Caki2 (cell line): ENCODE measurements at regions not wholly inside any gene's neighbourhood (a gene's known extent, or its start where the extent isn't known, plus 50 kb on each side); places are given as distances from the start of the nearest gene placed in this dataset.
"Not testable (repeated sequence)": the region's sequence is repeated elsewhere in the genome, so short reads cannot be mapped to it uniquely, and the experiment has no call there.

ENCODE experiments used
- DNase-seq: peaks from one replicate; pipeline ENCODE4 v3.0.0-alpha.2; 2015; ENCODE audit warnings: low read depth
- in situ Hi-C: cut with HindIII; loops from 2 replicates; pipeline ENCODE4 v1.10.0; 2016; ENCODE audit warnings: low sequenced_read_pairs, low pct_unique_long_range_greater_than_20kb, mixed read lengths

DNA sequence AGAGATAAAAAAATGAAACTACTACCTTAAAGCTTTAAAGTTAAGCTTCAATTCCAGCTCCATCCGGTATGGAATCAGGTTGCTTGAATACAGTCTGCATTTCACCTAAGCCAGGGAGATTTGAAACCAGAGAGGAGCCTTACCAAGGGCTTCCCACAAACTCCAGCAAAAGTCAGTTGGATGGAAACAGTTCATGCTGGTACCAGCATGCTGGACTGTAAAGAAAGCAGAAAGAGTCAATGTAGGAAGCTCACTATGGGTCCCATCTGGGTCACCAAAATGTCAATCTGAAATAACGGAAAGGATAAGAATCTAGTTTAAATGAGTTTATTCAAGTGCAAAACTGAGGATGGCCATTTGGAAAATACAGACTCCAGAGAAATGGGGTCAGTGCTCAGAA, 65.3 kb downstream of the CDO1 start:
- DNase-seq: no peak
- in situ Hi-C loops: no loop called here

DNA sequence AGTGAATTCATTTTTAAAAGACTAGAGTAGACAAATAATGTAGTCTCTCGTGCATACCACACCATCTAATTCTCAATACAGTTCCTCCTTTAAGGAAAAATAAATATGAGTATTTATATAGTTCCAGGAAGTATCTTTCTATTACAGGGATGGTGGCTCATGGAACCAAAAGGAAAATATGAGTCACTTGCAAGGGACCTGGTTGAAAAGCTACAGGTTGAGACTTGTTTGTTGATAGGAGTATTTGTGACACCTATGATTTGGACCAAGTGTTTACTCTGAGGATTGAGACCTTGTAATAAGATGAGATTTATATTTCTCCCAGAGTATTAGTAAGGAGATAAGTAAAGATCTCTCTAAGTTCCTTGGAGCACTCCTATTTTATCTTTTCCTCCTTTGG, 67.4 kb downstream of the CDO1 start:
- in situ Hi-C loops: no loop called here
- no peak for DNase-seq

GRCh38 chr5:115739245-115739644, 77.2 kb downstream of the CDO1 start:
- DNase-seq, in situ Hi-C loops: not testable (repeated sequence)

GRCh38 chr5:115738830-115739229, 77.6 kb downstream of the CDO1 start:
- in situ Hi-C loops: no loop called here
- no peak for DNase-seq

- DNase-seq: no peak
- in situ Hi-C loops: no loop called here
Measured at GRCh38 chr5:115737452-115737851, 79.0 kb downstream of the CDO1 start.

DNA sequence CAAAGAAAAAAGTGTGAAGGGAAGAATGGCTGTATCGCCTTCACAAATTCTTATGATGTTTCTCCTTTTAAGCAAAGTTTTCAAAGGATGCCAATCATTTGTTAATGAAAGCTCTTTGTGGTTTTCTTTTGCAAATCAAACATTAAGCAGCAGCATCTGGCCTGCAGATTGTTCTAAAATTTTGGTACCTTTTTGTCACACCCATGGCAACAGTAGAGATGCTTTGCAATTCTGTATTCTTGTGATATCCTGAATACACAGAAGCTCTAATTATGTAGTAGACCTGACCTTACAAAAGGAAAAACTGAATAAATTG, 79.8 kb downstream of the CDO1 start:
- in situ Hi-C loops: no loop called here
- no peak for DNase-seq

- DNase-seq: no peak
- in situ Hi-C loops: no loop called here
Measured at GRCh38 chr5:115736004-115736689, 80.3 kb downstream of the CDO1 start.

DNA sequence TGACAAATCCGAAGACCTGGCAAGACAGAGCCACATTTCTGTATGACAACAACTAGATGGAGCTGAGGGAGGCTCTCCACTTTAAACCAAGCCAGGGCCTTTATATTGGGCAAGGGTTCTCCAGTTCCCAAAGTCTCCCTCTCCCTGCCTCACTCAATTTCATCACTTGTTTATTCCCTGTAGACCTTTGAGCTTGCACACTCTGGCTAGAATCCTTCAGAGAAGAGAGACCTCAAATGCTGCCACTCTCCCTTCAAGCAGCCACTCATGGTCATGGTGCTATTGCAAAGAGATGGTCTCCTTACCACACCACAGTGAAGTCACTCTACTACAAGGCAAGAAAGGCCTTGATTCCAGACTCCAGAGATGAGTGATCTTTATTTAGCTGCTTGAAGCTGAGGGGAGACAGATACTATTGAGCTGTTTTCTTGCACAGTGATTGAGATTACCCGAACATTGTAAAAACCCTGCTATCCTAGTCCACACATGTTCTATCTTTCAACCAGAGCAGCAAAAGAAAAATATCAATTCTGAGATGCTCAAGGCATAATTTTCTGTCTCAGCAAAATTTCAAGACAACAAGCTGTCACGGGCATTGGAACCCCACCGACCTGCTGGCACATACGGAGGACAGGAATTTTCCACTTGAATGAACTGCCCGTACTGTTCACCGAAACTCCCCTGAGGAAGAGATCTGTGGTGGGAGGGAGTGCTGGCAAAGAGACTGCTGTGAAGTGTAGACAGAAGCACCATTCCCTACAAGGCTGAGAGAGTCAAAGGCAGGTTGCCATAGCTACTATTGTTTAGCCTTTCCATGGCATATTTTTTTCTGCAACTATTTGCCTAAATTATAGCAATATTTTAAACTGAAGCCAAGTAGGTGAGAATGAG, 81.1 kb downstream of the CDO1 start:
- no peak for DNase-seq
- in situ Hi-C loops: no loop called here

DNA sequence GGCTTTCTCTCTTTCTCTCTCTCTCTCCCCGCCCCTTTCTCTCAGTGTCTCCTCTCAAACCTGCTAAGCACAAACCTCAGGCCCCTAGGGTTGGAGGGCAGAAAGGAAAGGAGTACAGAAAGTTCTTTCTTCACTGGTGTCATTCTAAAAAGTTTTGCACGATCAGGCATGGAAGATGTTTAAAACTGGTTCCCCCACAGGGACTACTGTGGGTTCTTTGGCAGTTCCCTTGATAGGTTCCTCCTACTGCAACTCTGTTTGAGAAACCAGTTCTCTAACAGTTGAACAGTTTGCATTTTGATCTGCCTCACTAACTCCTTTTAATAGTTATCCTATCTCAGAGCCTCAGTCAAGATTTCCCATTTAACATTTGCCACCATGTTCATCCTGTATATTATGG, 82.9 kb downstream of the CDO1 start:
- DNase-seq: no peak
- in situ Hi-C loops: no loop called here

- DNase-seq: no peak
- in situ Hi-C loops: no loop called here
Measured at GRCh38 chr5:115732026-115732425, 84.4 kb downstream of the CDO1 start.

DNA sequence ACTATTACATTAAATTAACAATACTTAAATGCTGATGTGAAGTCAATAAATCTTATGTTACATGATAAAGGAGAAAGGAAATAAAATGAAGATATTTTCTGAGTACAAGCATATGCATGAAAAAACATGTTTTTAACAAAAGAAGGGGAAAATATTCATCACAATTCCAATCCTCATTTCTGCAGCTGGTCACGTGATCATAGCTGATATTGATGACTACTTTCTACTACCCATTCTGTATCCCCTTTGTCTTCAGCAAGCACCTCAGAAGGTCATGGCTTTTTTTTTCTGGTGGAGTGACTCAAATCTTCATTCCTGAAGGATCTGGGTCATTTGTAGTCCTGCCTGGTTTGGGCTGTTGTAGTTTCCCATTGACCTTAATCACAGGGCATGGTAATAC, 90.9 kb downstream of the CDO1 start:
- DNase-seq: no peak
- in situ Hi-C loops: no loop called here

DNA sequence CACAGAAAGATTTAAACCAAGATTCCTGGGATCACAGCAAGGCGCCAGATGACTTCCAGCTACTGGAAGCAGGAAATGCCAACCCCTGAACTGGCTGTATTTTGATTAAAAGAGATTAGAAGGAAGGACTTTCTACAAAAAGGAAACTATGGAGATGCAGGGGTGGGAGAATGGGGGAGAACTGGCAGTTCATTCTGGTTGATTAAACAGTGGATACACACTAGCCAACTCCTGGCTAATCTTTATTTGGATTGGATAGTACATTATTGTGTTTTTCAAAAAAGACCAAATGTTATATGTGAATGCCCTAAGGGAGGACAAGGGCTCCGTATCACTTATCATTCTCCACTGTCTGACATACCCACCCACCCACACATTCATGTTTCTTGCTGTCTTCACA, 93.2 kb downstream of the CDO1 start:
- in situ Hi-C loops: no loop called here
- DNase-seq: no peak

DNA sequence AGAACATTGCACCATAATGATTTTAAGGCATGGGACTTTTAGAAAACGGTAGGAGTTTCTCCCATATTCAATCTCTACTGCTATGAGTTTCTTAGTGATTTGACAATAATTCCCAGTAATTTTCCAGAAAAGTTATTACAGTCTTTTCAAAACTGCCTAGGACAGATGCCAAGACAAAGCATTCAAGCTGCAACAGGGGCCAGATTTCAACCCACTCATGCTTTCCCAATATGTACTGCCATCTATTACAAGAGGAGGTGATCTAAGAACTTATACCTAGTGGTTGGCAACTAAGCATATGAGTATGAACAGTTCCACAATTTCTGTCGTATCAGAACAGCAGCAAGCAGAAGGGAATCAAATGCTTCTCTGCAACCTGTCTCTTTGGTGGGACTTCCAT, 95.1 kb upstream of the TMED7 start:
- DNase-seq: no peak
- in situ Hi-C loops: no loop called here

- in situ Hi-C loops: no loop called here
- DNase-seq: no peak
Measured at GRCh38 chr5:115718927-115719326, 93.1 kb upstream of the TMED7 start.

GRCh38 chr5:115713408-115713807, 87.6 kb upstream of the TMED7 start:
- in situ Hi-C loops: no loop called here
- no peak for DNase-seq

GRCh38 chr5:115709585-115709984, 83.7 kb upstream of the TMED7 start:
- DNase-seq: no peak
- in situ Hi-C loops: no loop called here

GRCh38 chr5:115708819-115709477, 83.1 kb upstream of the TMED7 start:
- no peak for DNase-seq
- in situ Hi-C loops: no loop called here

- in situ Hi-C loops: no loop called here
- no peak for DNase-seq
Measured at GRCh38 chr5:115703514-115703913, 77.7 kb upstream of the TMED7 start.

DNA sequence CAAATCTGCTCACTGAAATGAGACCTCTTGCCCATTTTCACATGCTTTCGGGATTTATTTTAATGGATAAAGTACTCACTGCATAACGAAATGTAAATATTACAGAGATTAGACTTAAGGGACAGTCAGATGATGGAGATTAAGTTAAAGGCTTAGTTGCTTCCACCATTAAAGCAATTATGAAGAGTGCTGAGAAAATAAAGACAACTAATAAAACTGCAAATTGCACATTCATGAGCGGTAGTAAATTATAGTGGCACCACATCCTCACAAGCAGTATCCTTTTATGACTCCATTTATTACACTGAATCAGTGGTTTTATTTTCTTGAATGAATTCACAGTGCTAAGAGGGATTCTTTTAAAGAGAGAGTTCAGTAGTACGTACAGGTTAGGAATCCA, 76.2 kb upstream of the TMED7 start:
- DNase-seq: no peak
- in situ Hi-C loops: no loop called here
